ENCODE measurements at regions not wholly inside any gene's neighbourhood (a gene's known extent, or its start where the extent isn't known, plus 50 kb on each side); places are given as distances from the start of the nearest gene placed in this dataset.
A peak's percentile ranks its signal among the peaks of the same experiment; 100 is the strongest.

DNA sequence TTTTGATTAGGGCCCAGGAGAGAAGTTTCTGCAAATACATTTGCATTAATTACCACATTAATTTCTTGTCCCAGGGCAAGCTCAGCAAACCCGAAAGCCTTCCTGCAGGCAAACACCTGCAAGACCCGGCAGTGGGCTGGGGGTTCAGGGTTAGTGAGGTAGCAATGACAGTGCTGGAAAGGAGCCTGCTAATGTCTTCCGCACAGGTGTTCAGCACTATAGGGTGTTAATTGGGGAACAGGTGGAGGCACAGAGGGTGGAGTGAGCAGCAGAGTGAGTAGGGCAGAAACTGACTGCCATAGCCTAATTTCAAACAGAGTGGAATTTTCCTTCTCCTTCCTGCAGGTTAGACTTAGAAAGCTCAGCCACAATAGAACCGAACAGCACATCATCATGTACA is 50.9 kb upstream of the UBASH3B start:
- H3K4me3 ChIP-seq (replicated peaks; ENCODE audit: low read depth, low read length) = no peak overlapping the region
- no peak for DNase-seq (ENCODE audit: low read depth)
- TF ChIP-seq, protein P1, sequence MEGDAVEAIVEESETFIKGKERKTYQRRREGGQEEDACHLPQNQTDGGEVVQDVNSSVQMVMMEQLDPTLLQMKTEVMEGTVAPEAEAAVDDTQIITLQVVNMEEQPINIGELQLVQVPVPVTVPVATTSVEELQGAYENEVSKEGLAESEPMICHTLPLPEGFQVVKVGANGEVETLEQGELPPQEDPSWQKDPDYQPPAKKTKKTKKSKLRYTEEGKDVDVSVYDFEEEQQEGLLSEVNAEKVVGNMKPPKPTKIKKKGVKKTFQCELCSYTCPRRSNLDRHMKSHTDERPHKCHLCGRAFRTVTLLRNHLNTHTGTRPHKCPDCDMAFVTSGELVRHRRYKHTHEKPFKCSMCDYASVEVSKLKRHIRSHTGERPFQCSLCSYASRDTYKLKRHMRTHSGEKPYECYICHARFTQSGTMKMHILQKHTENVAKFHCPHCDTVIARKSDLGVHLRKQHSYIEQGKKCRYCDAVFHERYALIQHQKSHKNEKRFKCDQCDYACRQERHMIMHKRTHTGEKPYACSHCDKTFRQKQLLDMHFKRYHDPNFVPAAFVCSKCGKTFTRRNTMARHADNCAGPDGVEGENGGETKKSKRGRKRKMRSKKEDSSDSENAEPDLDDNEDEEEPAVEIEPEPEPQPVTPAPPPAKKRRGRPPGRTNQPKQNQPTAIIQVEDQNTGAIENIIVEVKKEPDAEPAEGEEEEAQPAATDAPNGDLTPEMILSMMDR (IDR thresholded peaks at IDR 0.05; ENCODE audit: low read length, missing control alignments) = no peak

- DNase-seq (ENCODE audit: low read depth) = peak; percentile 61
- TF ChIP-seq, protein P1 (IDR thresholded peaks at IDR 0.05; ENCODE audit: low read length, missing control alignments) = no peak
- H3K4me3 ChIP-seq (replicated peaks; ENCODE audit: low read depth, low read length) = no peak overlapping the region
These were observed 54.1 kb upstream of the UBASH3B start for GRCh38 chr11:122601141-122602125.

GRCh38 chr11:122600290-122600689 is 55.2 kb upstream of the UBASH3B start:
- no peak overlapping the region for H3K4me3 ChIP-seq (replicated peaks; ENCODE audit: low read depth, low read length)
- no peak for DNase-seq (ENCODE audit: low read depth)
- TF ChIP-seq, protein P1 (IDR thresholded peaks at IDR 0.05; ENCODE audit: low read length, missing control alignments) = no peak

GRCh38 chr11:122599434-122599833 is 56.1 kb upstream of the UBASH3B start:
- DNase-seq (ENCODE audit: low read depth) = no peak
- H3K4me3 ChIP-seq (replicated peaks; ENCODE audit: low read depth, low read length) = no peak overlapping the region
- TF ChIP-seq, protein P1 (IDR thresholded peaks at IDR 0.05; ENCODE audit: low read length, missing control alignments) = no peak

- DNase-seq (ENCODE audit: low read depth) = no peak
- TF ChIP-seq, protein P1 (IDR thresholded peaks at IDR 0.05; ENCODE audit: low read length, missing control alignments) = no peak
- H3K4me3 ChIP-seq (replicated peaks; ENCODE audit: low read depth, low read length) = no peak overlapping the region
These were observed 56.6 kb upstream of the UBASH3B start for GRCh38 chr11:122598971-122599370.

DNA sequence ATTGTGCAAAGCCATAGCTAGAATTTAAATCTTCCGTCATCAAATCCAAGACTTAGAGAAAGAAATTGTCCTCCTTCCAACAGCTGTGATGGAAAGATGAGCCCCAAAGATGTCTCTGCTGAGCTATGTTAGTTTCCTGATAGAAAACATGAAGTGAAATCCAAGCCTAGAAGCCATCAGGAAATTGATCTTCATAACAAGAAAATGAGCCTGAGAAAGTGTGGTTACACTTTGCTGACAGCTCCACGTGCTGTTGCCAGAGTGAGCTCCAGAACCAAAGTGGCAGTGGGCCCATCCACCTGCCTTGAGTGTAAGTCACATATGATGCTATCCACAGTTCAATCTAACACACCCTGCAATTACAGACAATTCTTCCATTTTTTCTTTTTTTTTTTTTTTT is 58.0 kb upstream of the UBASH3B start:
- TF ChIP-seq, protein P1 (IDR thresholded peaks at IDR 0.05; ENCODE audit: low read length, missing control alignments) = no peak
- DNase-seq (ENCODE audit: low read depth) = no peak
- no peak overlapping the region for H3K4me3 ChIP-seq (replicated peaks; ENCODE audit: low read depth, low read length)

All from fibroblast of pulmonary artery (primary cell).